ENCODE measurements at regions not wholly inside any gene's neighbourhood (a gene's known extent, or its start where the extent isn't known, plus 50 kb on each side); places are given as distances from the start of the nearest gene placed in this dataset.

- ChIA-PET CTCF (no interaction called here), POLR2A (no interaction called here)
- in situ Hi-C loops (cut with HindIII; ENCODE audit: low pct_unique_long_range_greater_than_20kb, low sequenced_read_pairs) (no loop called here), intact Hi-C loops (cut with micrococcal nuclease; ENCODE audit: unreplicated experiment) (no loop called here)
- Histone ChIP-seq H3K9me3 (ENCODE audit: control insufficient read depth, insufficient read depth, low read depth, low read length) (no peaks in the 10 kb centered on the region), H3K4me1 (ENCODE audit: control insufficient read depth, insufficient read depth, low read length) (no peaks in the 10 kb centered on the region), H3K4me3 (ENCODE audit: low read depth in 2 of 2, low read length in 2 of 2) (no peak overlapping the region), H3K27me3 (ENCODE audit: control insufficient read depth, insufficient read depth, low read length) (no peaks in the 10 kb centered on the region), H3K36me3 (ENCODE audit: control insufficient read depth, insufficient read depth, low read length) (no peaks in the 10 kb centered on the region), H3K27ac (ENCODE audit: low read length) (no peak overlapping the region)
- no peak for TF ChIP-seq CTCF (IDR thresholded peaks at IDR 0.05)
- no peak for TF ChIP-seq SIN3A (IDR thresholded peaks at IDR 0.05; ENCODE audit: borderline replicate concordance, insufficient read depth, low read depth, low read length)
- TF ChIP-seq REST (IDR thresholded peaks at IDR 0.05; ENCODE audit: insufficient read depth in 1 of 2, low read depth in 2 of 2, low read length in 1 of 2), result no peak
- no peak for TF ChIP-seq TCF7L2 (IDR thresholded peaks at IDR 0.05; ENCODE audit: low read depth, low read length)
- no peak for TF ChIP-seq POLR2AphosphoS5 (IDR thresholded peaks at IDR 0.05; ENCODE audit: low read depth, low read length)
- no TSS peak for BruUV-seq (replicated peaks)
- ATAC-seq (no peak), DNase-seq (ENCODE audit: low read depth, low spot score) (no peak)
These were observed 106.3 kb upstream of the ANXA10 start for GRCh38 chr4:167986044-167986443.

GRCh38 chr4:167987285-167987684 is 105.1 kb upstream of the ANXA10 start:
- intact Hi-C loops (cut with micrococcal nuclease; ENCODE audit: unreplicated experiment) (no loop called here), in situ Hi-C loops (cut with HindIII; ENCODE audit: low pct_unique_long_range_greater_than_20kb, low sequenced_read_pairs) (no loop called here)
- no peak for DNase-seq (ENCODE audit: low read depth, low spot score)
- no TSS peak for BruUV-seq (replicated peaks)
- no peak for ATAC-seq
- TF ChIP-seq REST (IDR thresholded peaks at IDR 0.05; ENCODE audit: insufficient read depth in 1 of 2, low read depth in 2 of 2, low read length in 1 of 2) (no peak), TCF7L2 (IDR thresholded peaks at IDR 0.05; ENCODE audit: low read depth, low read length) (no peak), CTCF (IDR thresholded peaks at IDR 0.05) (no peak), SIN3A (IDR thresholded peaks at IDR 0.05; ENCODE audit: borderline replicate concordance, insufficient read depth, low read depth, low read length) (no peak), POLR2AphosphoS5 (IDR thresholded peaks at IDR 0.05; ENCODE audit: low read depth, low read length) (no peak)
- ChIA-PET POLR2A (no interaction called here), CTCF (no interaction called here)
- Histone ChIP-seq H3K36me3 (ENCODE audit: control insufficient read depth, insufficient read depth, low read length) (no peaks in the 10 kb centered on the region), H3K27ac (ENCODE audit: low read length) (no peak overlapping the region), H3K4me1 (ENCODE audit: control insufficient read depth, insufficient read depth, low read length) (no peaks in the 10 kb centered on the region), H3K9me3 (ENCODE audit: control insufficient read depth, insufficient read depth, low read depth, low read length) (no peaks in the 10 kb centered on the region), H3K4me3 (ENCODE audit: low read depth in 2 of 2, low read length in 2 of 2) (no peak overlapping the region), H3K27me3 (ENCODE audit: control insufficient read depth, insufficient read depth, low read length) (no peaks in the 10 kb centered on the region)

Data from Panc1 (cell line).